MM.1S (cell line): ENCODE measurements at regions not wholly inside any gene's neighbourhood (a gene's known extent, or its start where the extent isn't known, plus 50 kb on each side); places are given as distances from the start of the nearest gene placed in this dataset.

ENCODE experiments used
- CTCF ChIP-seq: fragments of 300-600 bp; sonication (generic); IDR thresholded peaks from 2 replicates; pipeline ENCODE4 v1.5.1; 2016; ENCODE audit warnings: antibody characterized with exemption, low read length, mixed read lengths
- EZH2 ChIP-seq: fragments of 300-600 bp; sonication (generic); optimal IDR thresholded peaks from 2 replicates; pipeline ENCODE3; 2017; ENCODE audit warnings: low read depth, mild to moderate bottlenecking, antibody characterized with exemption, low read length, mixed read lengths
- EZH2phosphoT487 ChIP-seq: fragments of 300-600 bp; sonication (generic); IDR thresholded peaks from 2 replicates; pipeline ENCODE4 v1.6.1; 2018; ENCODE audit warnings: antibody characterized with exemption, low read length

- TF ChIP-seq CTCF (no peak), EZH2phosphoT487 (no peak), EZH2 (no peak)
These were observed 71.1 kb upstream of the DPT start for GRCh38 chr1:168799927-168800605.
